Mesothelial cell of epicardium (in vitro differentiated cells): ENCODE measurements at regions not wholly inside any gene's neighbourhood (a gene's known extent, or its start where the extent isn't known, plus 50 kb on each side); places are given as distances from the start of the nearest gene placed in this dataset.

Experiments used
- DNase-seq, 2 experiments: peaks; one replicate each; pipeline ENCODE4 v3.0.0; 2021; ENCODE audit warnings: low spot score in 2 of 2; ENCODE audit not compliant: unreplicated experiment in 2 of 2
- H3K27ac Mint-ChIP-seq: 2 replicates; pipeline ENCODE4 v1.8.0; 2021; ENCODE audit warnings: mixed read lengths
- H3K27me3 Mint-ChIP-seq: 2 replicates; pipeline ENCODE4 v1.8.0; 2021; ENCODE audit warnings: low read depth, mixed read lengths
- H3K36me3 Mint-ChIP-seq: 2 replicates; pipeline ENCODE4 v1.8.0; 2021; ENCODE audit warnings: mixed read lengths
- H3K4me1 Mint-ChIP-seq: 2 replicates; pipeline ENCODE4 v1.8.0; 2021; ENCODE audit warnings: mixed read lengths
- H3K4me3 Mint-ChIP-seq: 2 replicates; pipeline ENCODE4 v1.8.0; 2021; ENCODE audit warnings: mild to moderate bottlenecking, moderate library complexity, mixed read lengths
- H3K9me3 Mint-ChIP-seq: 2 replicates; pipeline ENCODE4 v1.8.0; 2021; ENCODE audit warnings: mixed read lengths
- TF ChIP-seq, protein P1 (sequence below): fragments of 200-600 bp; sonication (generic); IDR thresholded peaks from one replicate; pipeline ENCODE4 v1.5.0; 2021; ENCODE audit warnings: antibody characterized with exemption; ENCODE audit not compliant: unreplicated experiment

DNA sequence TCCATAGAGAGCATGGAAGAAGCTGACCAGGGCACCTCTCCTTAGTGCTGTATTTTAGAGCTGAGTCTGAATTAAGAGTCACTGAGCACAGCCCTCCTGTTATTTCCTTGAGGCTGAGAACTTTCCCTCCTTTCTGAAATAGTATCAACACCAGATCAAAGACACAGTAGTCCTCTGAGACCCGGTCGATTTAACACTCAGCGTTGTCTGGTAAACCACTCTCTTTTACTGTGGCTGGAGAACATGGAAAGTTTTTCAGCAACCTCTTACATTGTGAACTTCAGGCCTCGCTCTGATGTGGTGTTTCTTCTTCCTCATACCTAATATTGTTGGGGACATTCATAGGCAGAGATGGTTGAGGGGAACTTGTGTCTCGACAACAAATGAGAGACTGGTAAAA lies 202.0 kb upstream of the MTPN start:
- Mint-ChIP-seq H3K36me3 (no peaks in the 10 kb centered on the region), H3K27ac (peak overlapping the region; percentile 26), H3K4me3 (no peak overlapping the region), H3K27me3 (no peaks in the 10 kb centered on the region), H3K4me1 (peaks cover 35% of the 10 kb centered on the region), H3K9me3 (no peaks in the 10 kb centered on the region)
- TF ChIP-seq, protein P1, sequence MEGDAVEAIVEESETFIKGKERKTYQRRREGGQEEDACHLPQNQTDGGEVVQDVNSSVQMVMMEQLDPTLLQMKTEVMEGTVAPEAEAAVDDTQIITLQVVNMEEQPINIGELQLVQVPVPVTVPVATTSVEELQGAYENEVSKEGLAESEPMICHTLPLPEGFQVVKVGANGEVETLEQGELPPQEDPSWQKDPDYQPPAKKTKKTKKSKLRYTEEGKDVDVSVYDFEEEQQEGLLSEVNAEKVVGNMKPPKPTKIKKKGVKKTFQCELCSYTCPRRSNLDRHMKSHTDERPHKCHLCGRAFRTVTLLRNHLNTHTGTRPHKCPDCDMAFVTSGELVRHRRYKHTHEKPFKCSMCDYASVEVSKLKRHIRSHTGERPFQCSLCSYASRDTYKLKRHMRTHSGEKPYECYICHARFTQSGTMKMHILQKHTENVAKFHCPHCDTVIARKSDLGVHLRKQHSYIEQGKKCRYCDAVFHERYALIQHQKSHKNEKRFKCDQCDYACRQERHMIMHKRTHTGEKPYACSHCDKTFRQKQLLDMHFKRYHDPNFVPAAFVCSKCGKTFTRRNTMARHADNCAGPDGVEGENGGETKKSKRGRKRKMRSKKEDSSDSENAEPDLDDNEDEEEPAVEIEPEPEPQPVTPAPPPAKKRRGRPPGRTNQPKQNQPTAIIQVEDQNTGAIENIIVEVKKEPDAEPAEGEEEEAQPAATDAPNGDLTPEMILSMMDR, result no peak
- no peak for DNase-seq

DNA sequence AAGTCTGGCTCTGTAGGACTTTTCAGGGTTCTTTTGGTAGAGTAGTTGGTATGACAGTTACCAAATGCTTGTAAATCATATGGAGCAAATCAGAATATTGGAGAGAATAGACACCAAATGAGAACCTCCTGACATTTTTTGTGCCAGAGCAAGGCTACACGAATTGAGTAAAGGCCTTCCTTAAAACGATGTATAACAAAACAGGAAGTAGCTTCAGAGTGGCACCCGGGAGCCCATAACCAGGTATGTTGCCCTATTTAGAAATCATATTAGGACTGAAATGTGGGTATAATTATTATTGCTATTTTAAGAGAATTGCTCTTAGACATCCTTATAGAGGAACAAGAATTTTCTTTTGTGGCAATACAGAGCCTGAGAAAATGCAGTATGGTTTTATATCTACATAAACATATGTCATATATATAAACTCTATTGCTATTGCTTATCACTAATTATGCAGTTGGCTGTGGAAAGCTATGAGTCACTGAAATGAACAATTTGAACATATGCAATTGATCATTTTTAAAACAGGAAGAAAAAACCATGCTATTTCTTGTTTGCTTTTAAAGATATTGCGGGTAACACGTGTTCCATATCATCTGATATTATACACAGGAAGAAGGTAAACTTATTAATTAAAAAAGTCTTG lies 197.4 kb upstream of the MTPN start:
- no peak for DNase-seq
- H3K4me1 Mint-ChIP-seq, result peaks cover 26% of the 10 kb centered on the region
- no peaks in the 10 kb centered on the region for H3K9me3 Mint-ChIP-seq
- H3K27ac Mint-ChIP-seq, result no peak overlapping the region
- no peaks in the 10 kb centered on the region for H3K36me3 Mint-ChIP-seq
- no peak overlapping the region for H3K4me3 Mint-ChIP-seq
- no peaks in the 10 kb centered on the region for H3K27me3 Mint-ChIP-seq
- TF ChIP-seq, protein P1, result no peak

DNA sequence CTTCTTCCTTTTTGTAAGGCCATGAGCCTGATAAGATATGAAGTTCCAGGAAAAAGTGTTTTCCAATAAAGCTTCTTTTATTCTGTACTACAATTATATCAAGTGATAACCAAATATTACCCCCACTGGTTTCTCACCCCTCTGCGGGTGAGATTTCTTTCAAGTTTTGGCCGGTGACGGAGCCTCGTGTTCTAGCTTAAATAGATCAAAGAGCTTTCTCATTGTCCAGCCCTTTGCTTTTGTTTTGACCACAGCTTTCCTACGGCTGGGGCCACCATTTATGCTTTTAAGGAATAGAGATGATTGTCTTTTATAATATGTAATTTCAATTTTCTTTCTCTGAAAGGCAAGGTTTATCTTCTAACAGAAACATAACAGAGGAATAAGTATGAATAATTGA lies 196.7 kb upstream of the MTPN start:
- Mint-ChIP-seq H3K4me1 (peaks cover 25% of the 10 kb centered on the region), H3K4me3 (no peak overlapping the region), H3K9me3 (no peaks in the 10 kb centered on the region), H3K36me3 (no peaks in the 10 kb centered on the region), H3K27ac (peak overlapping the region; percentile 69), H3K27me3 (no peaks in the 10 kb centered on the region)
- TF ChIP-seq, protein P1, result no peak
- DNase-seq, result no peak

DNA sequence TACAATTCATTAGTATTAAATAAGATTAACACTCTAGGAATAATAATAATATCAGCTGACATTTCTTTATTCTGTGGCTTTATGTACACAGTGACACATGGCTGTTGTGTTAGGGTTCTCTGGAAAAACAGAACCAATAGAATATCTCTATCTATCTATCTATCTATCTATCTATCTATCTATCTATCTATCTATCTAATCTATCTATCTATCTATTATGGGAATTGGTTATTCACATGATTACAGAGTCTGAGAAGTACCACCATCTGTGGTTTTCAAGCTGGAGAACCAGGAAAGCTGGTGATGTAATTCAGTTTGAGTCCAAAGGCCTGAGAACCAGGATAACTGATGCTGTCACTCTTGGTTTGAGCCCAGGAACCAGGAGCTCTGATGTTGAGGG lies 194.1 kb upstream of the MTPN start:
- H3K4me3 Mint-ChIP-seq, result no peak overlapping the region
- H3K9me3 Mint-ChIP-seq, result no peaks in the 10 kb centered on the region
- DNase-seq, result no peak
- H3K4me1 Mint-ChIP-seq, result peaks cover 44% of the 10 kb centered on the region
- TF ChIP-seq, protein P1, result no peak
- no peaks in the 10 kb centered on the region for H3K27me3 Mint-ChIP-seq
- no peaks in the 10 kb centered on the region for H3K36me3 Mint-ChIP-seq
- H3K27ac Mint-ChIP-seq, result no peak overlapping the region

DNA sequence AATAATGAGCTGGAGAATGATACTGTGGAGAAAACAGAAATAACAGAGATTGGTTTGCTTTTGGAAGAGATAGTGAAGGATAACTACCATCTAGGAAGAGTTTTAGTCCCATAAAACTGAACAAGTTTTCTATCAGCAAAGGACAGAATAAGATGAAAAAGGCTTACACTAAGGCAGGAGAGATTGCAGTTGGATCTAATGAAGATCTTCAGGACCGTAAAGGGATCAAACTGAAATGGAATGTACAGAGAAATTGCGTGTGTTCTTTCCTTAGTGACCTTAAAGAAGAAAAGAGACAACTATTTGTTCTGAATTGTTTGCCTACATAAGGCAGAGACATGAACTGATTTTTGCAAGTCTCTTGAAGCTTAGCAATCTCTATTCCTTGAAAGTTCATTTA lies 191.7 kb upstream of the MTPN start:
- Mint-ChIP-seq H3K4me1 (peaks cover 31% of the 10 kb centered on the region), H3K27ac (peak overlapping the region; percentile 11), H3K9me3 (no peaks in the 10 kb centered on the region), H3K27me3 (no peaks in the 10 kb centered on the region), H3K36me3 (no peaks in the 10 kb centered on the region), H3K4me3 (no peak overlapping the region)
- TF ChIP-seq, protein P1, result no peak
- no peak for DNase-seq

DNA sequence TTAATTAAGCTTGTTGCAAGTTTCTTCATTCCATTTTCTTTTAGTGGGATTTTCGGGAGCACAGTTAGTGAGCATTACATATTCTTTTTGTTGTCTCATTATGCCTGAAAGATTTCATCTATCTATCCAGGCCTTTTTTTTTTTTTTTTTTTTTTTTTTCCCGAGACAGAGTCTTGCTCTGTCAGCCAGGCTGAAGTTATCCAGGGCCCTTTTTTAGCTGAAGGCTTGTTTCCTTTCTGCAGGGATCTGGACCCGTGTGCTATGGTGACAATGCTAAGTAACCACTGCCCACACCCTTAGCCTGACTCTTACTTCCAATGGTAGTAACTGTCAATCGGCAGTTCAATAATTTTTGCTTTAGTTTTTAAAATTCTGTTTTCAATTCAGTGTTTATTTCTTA lies 190.8 kb upstream of the MTPN start:
- H3K27me3 Mint-ChIP-seq, result no peaks in the 10 kb centered on the region
- H3K9me3 Mint-ChIP-seq, result no peaks in the 10 kb centered on the region
- TF ChIP-seq, protein P1, result no peak
- no peak overlapping the region for H3K4me3 Mint-ChIP-seq
- peak overlapping the region; percentile 70 for H3K27ac Mint-ChIP-seq
- no peak for DNase-seq
- H3K4me1 Mint-ChIP-seq, result peaks cover 28% of the 10 kb centered on the region
- no peaks in the 10 kb centered on the region for H3K36me3 Mint-ChIP-seq
